Naive B cell (primary cell): ENCODE measurements at regions not wholly inside any gene's neighbourhood (a gene's known extent, or its start where the extent isn't known, plus 50 kb on each side); places are given as distances from the start of the nearest gene placed in this dataset.
"Not testable (repeated sequence)": the region's sequence is repeated elsewhere in the genome, so short reads cannot be mapped to it uniquely, and the experiment has no call there.

Experiments used
- ATAC-seq, 2 donors: fragments of 150-1000 bp; cut with Tn5 transposase; 2 replicates each; pipeline ENCODE4 v1.10.0; 2021; ENCODE audit warnings: low read depth in 2 of 2, mild to moderate bottlenecking in 2 of 2, moderate library complexity in 2 of 2
- DNase-seq: peaks from one replicate; pipeline ENCODE4 v3.0.0; 2022
- H3K27ac Mint-ChIP-seq, 6 donors: one replicate each; pipeline ENCODE4 v1.8.0; 2020 to 2022; ENCODE audit warnings: mild to moderate bottlenecking in 6 of 6, mixed read lengths in 6 of 6, moderate library complexity in 5 of 6, inconsistent platforms in 2 of 6
- H3K27me3 Mint-ChIP-seq, 3 donors: one replicate each; pipeline ENCODE4 v1.8.0; 2021 to 2022; ENCODE audit warnings: mixed read lengths in 3 of 3, mild to moderate bottlenecking in 1 of 3
- H3K36me3 Mint-ChIP-seq, 2 donors: one replicate each; pipeline ENCODE4 v1.8.0; 2020 to 2022; ENCODE audit warnings: mixed read lengths in 2 of 2, inconsistent platforms in 1 of 2, mild to moderate bottlenecking in 1 of 2
- H3K4me1 Mint-ChIP-seq, 3 donors: one replicate each; pipeline ENCODE4 v1.8.0; 2020 to 2022; ENCODE audit warnings: mixed read lengths in 3 of 3, inconsistent platforms in 1 of 3, mild to moderate bottlenecking in 1 of 3, moderate library complexity in 1 of 3
- H3K4me3 Mint-ChIP-seq, 8 donors: one replicate each; pipeline ENCODE4 v1.8.0; 2020 to 2022; ENCODE audit warnings: mild to moderate bottlenecking in 8 of 8, mixed read lengths in 8 of 8, moderate library complexity in 8 of 8, inconsistent platforms in 2 of 8
- H3K9me3 Mint-ChIP-seq, 7 donors: one replicate each; pipeline ENCODE4 v1.8.0; 2020 to 2022; ENCODE audit warnings: mixed read lengths in 7 of 7, mild to moderate bottlenecking in 5 of 7, inconsistent platforms in 2 of 7, moderate library complexity in 1 of 7

DNA sequence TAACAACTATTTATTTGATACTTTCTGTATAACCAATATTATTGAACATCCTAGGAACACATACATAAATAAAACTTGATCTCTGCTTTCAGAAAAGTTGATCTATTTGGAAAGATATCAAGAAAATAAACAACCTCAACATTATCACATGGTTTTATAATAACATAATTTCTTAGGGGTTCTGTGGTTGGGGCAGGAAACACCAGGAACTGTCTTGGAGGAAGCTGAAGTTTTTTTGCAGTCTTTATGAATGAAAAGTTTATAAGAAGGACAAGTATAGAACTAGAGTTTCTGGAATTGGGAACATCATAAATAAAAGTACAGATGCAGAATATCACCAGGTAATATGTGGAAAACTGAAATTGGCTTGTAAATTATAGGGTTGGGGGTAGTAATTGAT lies 296.1 kb downstream of the TAF11L14 start:
- H3K4me1 Mint-ChIP-seq, result no peaks in the 10 kb centered on the region
- H3K27ac Mint-ChIP-seq, result no peak overlapping the region
- H3K27me3 Mint-ChIP-seq, result no peaks in the 10 kb centered on the region
- ATAC-seq (no peak), DNase-seq (no peak)
- H3K4me3 Mint-ChIP-seq, result no peak overlapping the region
- peaks cover 9 to 14% of the 10 kb centered on the region in 2 donors for H3K36me3 Mint-ChIP-seq
- peaks cover 14 to 37% (median 22%) of the 10 kb centered on the region in 7 donors for H3K9me3 Mint-ChIP-seq

DNA sequence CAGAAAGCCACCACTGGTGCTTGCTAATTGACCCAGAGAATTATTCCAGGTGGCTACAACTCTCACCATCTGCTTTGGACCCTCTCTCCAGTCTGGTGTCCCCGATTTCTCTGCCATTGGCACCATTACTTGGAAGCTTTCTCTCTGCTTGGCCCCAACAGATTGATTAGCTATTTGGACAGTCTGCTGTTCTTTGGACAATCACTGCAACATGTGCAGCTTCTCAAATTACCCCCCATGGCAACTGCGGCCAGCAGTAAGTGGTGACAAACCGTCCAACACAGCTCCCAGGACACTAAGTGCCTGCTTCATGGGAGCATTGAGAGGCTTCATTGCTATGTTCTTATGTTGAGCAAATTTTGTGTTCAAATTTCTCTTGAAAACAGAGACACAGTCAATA lies 309.8 kb downstream of the TAF11L14 start:
- Mint-ChIP-seq H3K4me1 (no peaks in the 10 kb centered on the region), H3K27ac (no peak overlapping the region), H3K9me3 (peaks cover 2 to 19% (median 5%) of the 10 kb centered on the region in 7 donors), H3K36me3 (no peaks in the 10 kb centered on the region), H3K4me3 (no peak overlapping the region), H3K27me3 (no peaks in the 10 kb centered on the region)
- no peak for DNase-seq
- ATAC-seq, result no peak

DNA sequence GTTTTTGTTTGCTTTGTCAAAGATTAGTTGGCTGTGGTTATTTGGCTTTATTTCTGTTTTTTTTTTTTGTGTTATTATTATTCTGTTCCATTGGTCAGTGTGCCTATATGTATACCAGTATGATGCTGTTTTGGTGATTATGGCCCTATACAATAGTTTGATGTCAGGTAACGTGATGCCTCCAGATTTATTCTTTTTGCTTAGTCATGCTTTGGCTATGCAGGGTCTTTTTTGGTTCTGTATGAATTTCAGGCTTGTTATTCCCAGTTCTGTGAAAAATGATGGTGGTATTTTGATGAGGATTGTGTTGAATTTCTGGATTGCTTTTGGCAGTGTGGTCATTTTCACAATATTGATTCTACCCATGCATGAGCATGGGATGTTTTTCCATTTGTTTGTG lies 312.8 kb downstream of the TAF11L14 start:
- no peak for DNase-seq
- H3K4me1 Mint-ChIP-seq, result no peaks in the 10 kb centered on the region
- peaks cover 0 to 2% (median 0%) of the 10 kb centered on the region in 3 donors for H3K27me3 Mint-ChIP-seq
- H3K9me3 Mint-ChIP-seq, result peaks cover 0 to 45% (median 9%) of the 10 kb centered on the region in 7 donors
- H3K4me3 Mint-ChIP-seq, result no peak overlapping the region
- peaks cover 0 to 7% of the 10 kb centered on the region in 2 donors for H3K36me3 Mint-ChIP-seq
- no peak for ATAC-seq
- H3K27ac Mint-ChIP-seq, result no peak overlapping the region

DNA sequence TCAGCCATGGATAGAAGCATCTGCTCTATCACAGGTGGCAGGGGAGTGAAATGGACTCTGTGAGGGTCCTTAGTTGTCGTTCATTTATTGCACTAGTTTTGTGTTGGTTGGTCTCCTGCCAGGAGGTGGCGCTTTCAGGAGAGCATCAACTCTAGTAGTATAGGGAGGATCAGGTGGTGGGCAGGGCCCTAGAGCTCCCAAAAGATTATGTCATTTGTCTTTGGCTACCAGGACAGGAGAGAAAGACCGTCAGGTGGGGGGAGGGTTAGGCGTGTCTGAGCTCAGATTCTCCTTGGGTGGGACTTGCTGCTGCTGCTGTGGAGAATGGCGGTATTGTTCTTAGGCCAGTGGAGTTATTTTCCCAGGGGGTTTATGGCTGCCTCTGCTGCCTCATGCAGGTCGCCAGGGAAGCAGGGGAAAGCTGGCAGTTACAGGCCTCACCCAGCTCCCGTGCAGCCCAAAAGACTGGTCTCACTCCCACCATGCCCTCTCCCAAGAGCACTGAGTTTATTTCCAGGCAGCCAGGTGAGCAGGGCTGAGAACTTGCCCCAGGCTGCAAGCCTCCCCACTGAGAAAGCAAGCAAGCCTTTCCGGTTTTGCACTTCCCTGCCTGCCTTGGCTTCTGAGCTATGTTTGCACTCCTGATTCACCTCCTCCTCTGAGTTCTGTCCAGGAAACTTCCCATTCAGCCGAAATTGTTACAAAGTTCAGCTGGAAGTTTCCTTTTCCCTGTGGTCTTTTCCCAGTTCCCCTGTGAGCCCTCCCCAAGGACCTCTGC lies 317.3 kb downstream of the TAF11L14 start:
- DNase-seq (no peak), ATAC-seq (no peak)
- peaks cover 0 to 7% of the 10 kb centered on the region in 2 donors for H3K36me3 Mint-ChIP-seq
- no peak overlapping the region for H3K4me3 Mint-ChIP-seq
- no peak overlapping the region for H3K27ac Mint-ChIP-seq
- no peaks in the 10 kb centered on the region for H3K4me1 Mint-ChIP-seq
- H3K27me3 Mint-ChIP-seq, result peaks cover 0 to 5% (median 0%) of the 10 kb centered on the region in 3 donors
- peaks cover 0 to 45% (median 12%) of the 10 kb centered on the region in 7 donors for H3K9me3 Mint-ChIP-seq

DNA sequence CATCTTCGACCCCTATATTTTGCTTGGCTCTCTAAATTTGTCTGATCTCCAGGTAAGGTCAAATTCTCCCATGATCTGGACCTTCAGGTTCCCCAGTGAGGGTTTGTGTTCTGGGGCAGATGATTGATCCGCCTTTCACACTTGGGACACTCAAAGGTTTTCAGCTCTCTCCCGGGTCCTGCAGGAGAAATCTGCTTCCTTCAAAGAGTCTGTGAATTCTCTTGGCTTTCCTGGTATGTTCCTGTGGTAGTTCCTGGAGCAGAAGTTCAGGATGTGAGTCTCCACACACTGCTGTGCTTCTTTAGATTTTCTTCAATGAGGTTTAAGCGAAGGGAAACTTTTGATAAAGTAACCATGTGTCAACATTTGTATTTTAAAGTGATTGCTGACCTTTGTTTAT lies 318.0 kb downstream of the TAF11L14 start:
- Mint-ChIP-seq H3K9me3 (peaks cover 0 to 39% (median 11%) of the 10 kb centered on the region in 7 donors), H3K27me3 (peaks cover 0 to 5% (median 0%) of the 10 kb centered on the region in 3 donors), H3K36me3 (peaks cover 0 to 7% of the 10 kb centered on the region in 2 donors), H3K4me3 (no peak overlapping the region), H3K4me1 (no peaks in the 10 kb centered on the region), H3K27ac (no peak overlapping the region)
- DNase-seq, result no peak
- no peak for ATAC-seq

DNA sequence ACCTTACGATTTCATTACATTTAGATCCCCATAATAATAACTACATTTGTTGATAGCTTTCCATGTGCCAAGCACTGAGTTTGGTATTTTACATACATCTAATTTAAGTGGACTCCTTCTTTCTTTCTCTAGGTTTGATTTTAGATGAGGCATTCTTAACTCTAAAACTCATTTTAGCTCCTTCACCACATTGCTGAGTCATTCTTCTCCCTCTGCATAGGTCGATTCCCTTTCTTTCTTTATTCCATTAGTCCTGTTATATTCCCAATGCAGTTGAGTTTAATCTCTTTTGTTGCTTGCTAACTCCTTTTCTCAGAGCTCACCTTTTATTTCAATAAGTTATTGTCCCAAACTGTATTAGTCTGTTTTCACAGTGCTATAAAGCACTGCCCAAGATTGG lies 329.8 kb downstream of the TAF11L14 start:
- Mint-ChIP-seq H3K27me3 (no peaks in the 10 kb centered on the region), H3K4me3 (no peak overlapping the region), H3K36me3 (no peaks in the 10 kb centered on the region), H3K9me3 (peaks cover 3 to 18% (median 6%) of the 10 kb centered on the region in 7 donors), H3K4me1 (no peaks in the 10 kb centered on the region), H3K27ac (no peak overlapping the region)
- no peak for DNase-seq
- no peak for ATAC-seq

DNA sequence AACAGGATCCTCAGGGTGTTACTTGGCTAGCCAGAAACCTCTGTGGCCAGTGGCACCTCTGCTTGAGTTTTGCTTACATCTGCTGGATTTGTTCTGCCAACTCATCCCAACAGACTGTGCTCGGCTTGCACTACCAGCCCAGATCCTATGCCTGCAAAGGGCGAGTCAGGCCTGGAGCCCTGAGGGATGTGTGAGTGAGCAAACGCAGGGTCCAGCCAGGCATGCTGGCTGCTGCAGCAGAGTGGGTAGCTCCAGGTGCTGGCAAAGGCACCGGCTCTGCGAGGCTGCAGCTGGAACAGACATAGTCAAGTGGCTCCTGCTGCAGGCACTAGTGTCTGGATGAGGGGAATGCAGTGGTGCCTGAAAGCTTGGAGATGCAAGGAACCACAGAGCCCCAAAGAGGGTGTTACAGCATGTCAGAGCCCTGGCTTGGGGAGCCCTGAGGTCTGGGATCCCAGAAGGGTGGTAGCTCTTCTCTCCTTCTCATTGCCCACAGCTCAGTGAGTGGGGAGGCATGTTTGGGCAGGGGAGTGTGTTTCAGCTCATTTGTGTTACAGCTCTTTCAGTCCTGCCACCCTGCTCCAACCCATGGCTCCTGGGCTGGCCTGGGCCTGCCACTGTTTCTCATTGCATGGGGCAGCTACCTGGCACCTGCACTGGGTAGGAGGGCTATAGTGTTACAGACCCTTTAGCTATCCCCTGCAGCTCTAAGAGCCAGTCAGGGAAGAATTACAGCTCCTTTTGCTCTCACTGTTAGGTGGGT lies 332.6 kb downstream of the TAF11L14 start:
- no peak overlapping the region for H3K4me3 Mint-ChIP-seq
- no peaks in the 10 kb centered on the region for H3K36me3 Mint-ChIP-seq
- DNase-seq (no peak), ATAC-seq (no peak)
- no peaks in the 10 kb centered on the region for H3K4me1 Mint-ChIP-seq
- H3K27me3 Mint-ChIP-seq, result peaks cover 0 to 3% (median 0%) of the 10 kb centered on the region in 3 donors
- peaks cover 3 to 18% (median 6%) of the 10 kb centered on the region in 7 donors for H3K9me3 Mint-ChIP-seq
- H3K27ac Mint-ChIP-seq, result no peak overlapping the region

DNA sequence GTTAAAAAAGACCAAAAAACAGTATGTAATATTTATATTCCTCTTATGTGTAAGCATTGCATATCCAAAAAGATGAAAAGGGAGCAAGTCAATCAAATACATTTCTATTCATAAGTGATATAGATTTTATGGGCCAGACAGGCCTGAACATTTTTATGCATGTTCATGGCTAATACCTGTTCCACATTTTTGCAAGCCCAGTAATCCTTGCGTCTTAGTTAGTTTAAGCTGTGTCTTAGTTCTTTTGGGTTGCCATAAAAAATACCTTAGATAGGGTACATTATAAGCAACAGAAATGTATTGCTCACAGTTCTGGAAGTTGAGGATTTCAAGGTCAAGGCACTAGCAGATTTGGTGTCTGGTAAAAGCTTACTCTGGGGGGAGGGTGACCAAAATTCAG lies 342.1 kb downstream of the TAF11L14 start:
- Mint-ChIP-seq H3K27ac (no peak overlapping the region), H3K4me3 (no peak overlapping the region), H3K36me3 (no peaks in the 10 kb centered on the region), H3K27me3 (no peaks in the 10 kb centered on the region), H3K9me3 (no peaks in the 10 kb centered on the region), H3K4me1 (no peaks in the 10 kb centered on the region)
- ATAC-seq (no peak), DNase-seq (no peak)

DNA sequence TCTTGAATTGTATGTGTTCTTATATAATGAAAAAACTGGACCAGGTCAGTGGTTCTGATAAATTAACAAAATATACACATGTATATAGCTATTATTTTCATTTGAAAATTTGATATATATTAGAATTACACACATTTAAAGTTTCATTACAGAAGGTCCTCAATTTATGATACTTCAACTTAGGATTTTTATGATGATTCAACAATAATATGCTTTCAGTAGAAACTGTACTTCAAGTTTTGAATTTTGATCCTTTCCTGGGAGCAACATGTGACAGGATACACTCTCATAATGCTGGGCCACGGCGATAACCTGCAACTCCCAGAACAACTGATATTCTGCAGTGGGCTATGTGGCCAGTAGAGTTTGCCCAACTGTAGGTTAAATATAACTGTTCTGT lies 344.7 kb downstream of the TAF11L14 start:
- peak overlapping the region in 1 of 8 donors; percentile 24 for H3K4me3 Mint-ChIP-seq
- no peak overlapping the region for H3K27ac Mint-ChIP-seq
- no peaks in the 10 kb centered on the region for H3K36me3 Mint-ChIP-seq
- DNase-seq (no peak), ATAC-seq (no peak)
- no peaks in the 10 kb centered on the region for H3K27me3 Mint-ChIP-seq
- H3K9me3 Mint-ChIP-seq, result no peaks in the 10 kb centered on the region
- H3K4me1 Mint-ChIP-seq, result no peaks in the 10 kb centered on the region

DNA sequence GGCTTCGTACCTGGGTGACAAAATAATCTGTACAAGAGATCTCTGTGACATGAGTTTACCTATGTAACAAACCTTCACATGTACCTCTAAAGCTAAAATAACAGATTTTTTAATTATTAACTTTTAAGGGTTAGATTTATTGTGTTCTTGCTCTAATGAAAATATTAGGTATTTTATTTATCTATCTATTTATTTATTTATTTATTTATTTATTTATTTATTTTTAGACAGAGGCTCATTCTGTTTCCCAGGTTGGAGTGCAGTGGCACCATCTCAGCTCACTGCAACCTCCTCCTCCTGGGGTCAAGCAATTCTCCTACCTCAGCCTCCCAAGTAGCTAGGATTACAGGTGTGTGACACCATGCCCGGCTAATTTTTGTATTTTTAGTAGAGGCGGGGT lies 348.4 kb downstream of the TAF11L14 start:
- not testable (repeated sequence) for H3K4me1 Mint-ChIP-seq, H3K4me3 Mint-ChIP-seq, H3K27ac Mint-ChIP-seq, H3K9me3 Mint-ChIP-seq, H3K36me3 Mint-ChIP-seq, H3K27me3 Mint-ChIP-seq, DNase-seq, ATAC-seq

DNA sequence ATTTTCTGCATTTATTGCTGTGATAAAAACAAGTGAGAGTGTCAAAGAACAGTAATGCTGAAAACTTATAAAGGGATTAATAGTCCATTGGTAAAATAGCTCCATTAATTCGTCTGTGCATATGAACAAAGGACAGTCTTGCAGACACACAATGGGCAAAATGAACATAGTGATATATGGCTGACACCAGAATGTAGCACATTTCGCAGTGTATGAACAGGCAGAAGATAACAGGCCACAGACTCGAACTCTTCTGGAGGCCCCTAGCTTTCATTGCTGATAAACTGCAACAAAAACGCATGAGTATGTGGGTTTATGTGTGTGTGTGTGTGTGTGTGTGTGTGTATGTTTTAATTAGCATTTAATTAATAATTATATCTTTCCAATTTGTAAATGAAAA lies 354.8 kb downstream of the TAF11L14 start:
- Mint-ChIP-seq H3K4me1 (no peaks in the 10 kb centered on the region), H3K27me3 (no peaks in the 10 kb centered on the region), H3K36me3 (no peaks in the 10 kb centered on the region), H3K4me3 (no peak overlapping the region), H3K27ac (no peak overlapping the region), H3K9me3 (no peaks in the 10 kb centered on the region)
- DNase-seq (no peak), ATAC-seq (no peak)

DNA sequence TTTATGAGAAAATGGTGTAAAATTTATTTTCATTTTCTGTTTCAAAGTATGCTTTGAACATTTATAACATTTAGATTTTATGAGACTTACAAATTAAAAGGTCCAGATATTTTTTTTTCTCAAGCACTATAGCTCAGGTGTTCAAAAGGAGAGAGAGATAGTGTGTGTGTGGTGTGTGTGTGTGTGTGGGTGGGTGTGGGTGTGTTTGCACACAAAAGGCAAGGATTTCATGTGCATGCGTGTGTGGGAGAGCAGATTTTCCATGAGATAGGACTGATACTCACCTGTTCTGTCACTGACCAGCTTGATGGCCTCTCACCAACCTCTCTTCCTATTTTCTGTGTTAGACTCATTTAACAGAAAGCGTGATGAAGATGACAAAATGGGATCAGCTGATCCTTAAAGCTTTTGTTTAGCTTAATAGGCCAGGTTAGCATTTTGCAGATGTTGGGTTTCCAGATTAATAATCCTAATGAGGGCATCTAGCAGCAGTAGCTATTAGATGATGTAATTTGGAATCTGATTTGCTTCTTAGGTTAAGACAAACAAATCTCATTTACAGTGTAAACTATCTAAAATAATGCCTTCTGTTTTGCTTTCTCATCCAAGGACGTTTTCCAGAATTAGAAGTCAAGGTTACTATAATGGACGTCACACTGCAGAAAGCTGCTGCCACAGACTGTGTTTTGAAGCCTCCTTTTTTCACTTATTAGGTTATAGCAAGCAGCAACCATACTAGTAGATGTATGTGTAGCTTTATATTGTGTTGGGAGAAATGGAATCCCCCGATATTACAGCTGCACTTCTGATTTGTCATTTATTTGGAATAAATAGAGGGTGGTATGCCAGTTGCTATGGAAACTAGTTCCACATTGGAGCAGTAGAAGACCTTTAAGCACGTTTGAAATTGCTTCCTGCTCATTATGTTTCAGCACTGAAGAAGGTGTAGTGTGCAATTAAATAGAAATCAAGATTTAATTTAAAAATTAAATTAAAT lies 355.6 kb downstream of the TAF11L14 start:
- H3K36me3 Mint-ChIP-seq, result no peaks in the 10 kb centered on the region
- ATAC-seq (no peak), DNase-seq (no peak)
- H3K4me3 Mint-ChIP-seq, result no peak overlapping the region
- no peaks in the 10 kb centered on the region for H3K4me1 Mint-ChIP-seq
- H3K27me3 Mint-ChIP-seq, result no peaks in the 10 kb centered on the region
- no peaks in the 10 kb centered on the region for H3K9me3 Mint-ChIP-seq
- H3K27ac Mint-ChIP-seq, result no peak overlapping the region

DNA sequence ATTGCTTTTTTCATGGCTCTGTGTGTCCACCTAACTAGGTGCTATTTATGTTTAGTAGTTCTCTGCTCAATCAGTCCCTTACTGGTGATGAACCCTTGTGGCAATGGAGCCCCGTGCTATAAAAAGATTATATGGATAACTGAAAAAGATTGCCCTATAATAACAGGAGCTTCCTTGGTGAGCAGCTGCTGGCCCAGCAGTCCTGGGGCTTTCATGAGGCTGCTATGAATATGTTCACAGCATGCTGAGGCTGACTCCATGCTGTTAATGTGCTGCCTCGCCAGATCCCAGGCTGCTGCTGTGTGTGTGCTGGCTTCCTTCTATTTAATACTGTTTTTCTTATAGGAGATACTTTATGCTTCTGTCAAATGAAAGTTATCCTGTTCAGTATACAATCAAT lies 357.5 kb downstream of the TAF11L14 start:
- no peaks in the 10 kb centered on the region for H3K4me1 Mint-ChIP-seq

More for the DNA sequence above, 357.5 kb downstream of the TAF11L14 start:
- ATAC-seq (no peak), DNase-seq (no peak)
- no peaks in the 10 kb centered on the region for H3K9me3 Mint-ChIP-seq
- no peaks in the 10 kb centered on the region for H3K36me3 Mint-ChIP-seq
- no peaks in the 10 kb centered on the region for H3K27me3 Mint-ChIP-seq
- no peak overlapping the region for H3K27ac Mint-ChIP-seq
- no peak overlapping the region for H3K4me3 Mint-ChIP-seq
